ENCODE measurements at regions not wholly inside any gene's neighbourhood (a gene's known extent, or its start where the extent isn't known, plus 50 kb on each side); places are given as distances from the start of the nearest gene placed in this dataset.

DNA sequence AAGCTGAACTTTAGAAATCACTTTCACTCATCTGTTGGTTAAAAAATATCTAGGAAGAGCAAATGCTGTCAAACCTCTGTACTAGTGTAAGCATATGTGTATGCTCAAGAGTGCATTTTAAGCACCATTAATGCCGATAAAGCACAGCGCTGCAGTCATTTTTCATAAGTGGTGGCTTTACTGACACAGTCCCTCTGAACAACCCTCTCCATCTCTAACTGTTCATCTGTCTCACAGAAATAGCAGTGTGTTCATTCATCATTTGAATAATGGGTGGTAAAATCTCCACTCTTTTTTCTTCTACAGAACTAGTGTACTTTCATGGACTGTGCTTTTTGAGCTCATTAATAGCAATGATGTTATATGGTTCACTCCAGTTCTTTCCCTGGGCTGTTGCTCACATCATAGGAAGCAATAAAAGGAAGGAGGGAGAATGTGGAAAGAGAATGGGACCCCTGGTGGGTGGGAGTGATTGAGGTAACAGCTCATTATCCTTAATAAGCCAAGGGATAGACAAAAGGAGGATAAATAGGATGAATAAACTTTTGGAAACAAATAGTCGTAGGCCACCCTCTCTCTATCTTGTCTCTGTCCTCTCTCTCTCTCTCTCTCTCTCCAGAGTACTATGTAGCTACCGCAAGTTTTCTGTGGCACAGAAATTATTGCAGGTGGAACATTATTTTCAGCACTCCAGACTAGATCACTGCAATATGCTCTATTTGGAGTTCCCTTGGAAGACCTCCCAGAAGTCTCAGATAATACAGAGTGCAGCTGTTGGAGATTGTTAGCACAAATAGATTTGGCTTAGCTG is 117.9 kb upstream of the PRDM9 start:
- H3K4me3 ChIP-seq (ENCODE audit: low read depth, low read length), result no peak overlapping the region
- H2AFZ ChIP-seq, result no peak overlapping the region

DNA sequence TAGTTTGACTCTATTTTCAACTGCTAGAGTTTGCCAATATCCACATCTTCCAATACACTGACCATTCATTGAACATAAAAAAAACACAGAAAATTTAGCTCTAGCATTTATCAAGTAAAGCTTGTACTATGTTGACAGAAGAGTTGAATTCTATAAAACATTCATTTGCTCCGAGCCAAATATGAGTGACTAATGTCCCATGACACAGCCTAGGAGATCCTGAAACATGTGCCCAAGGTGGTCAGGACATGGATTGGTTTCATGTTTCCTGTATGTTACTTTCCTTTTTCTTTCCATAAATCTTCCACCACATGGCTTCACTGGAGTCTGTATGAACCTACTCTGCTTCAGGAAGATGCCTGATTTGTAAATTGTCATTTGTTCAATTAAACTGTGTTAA is 122.4 kb upstream of the PRDM9 start:
- H3K4me3 ChIP-seq (ENCODE audit: low read depth, low read length), result no peak overlapping the region
- no peaks in the 10 kb centered on the region for H3K27me3 ChIP-seq (ENCODE audit: control insufficient read depth, insufficient read depth, low read length)
- no peaks in the 10 kb centered on the region for H3K79me2 ChIP-seq
- no peaks in the 10 kb centered on the region for H3K4me1 ChIP-seq
- H3K27ac ChIP-seq, result no peak overlapping the region
- TF ChIP-seq CTCF (IDR thresholded peaks at IDR 0.05), result no peak
- no peaks in the 10 kb centered on the region for H3K36me3 ChIP-seq (ENCODE audit: control insufficient read depth, insufficient read depth, low read length)
- no peaks in the 10 kb centered on the region for H3K9me3 ChIP-seq (ENCODE audit: control insufficient read depth, low read length)
- H3K4me2 ChIP-seq (ENCODE audit: low read length), result no peak overlapping the region
- no peak overlapping the region for H3K9ac ChIP-seq
- H2AFZ ChIP-seq, result no peak overlapping the region

More for the DNA sequence above, 117.9 kb upstream of the PRDM9 start:
- Histone ChIP-seq H3K4me1 (no peaks in the 10 kb centered on the region), H3K27ac (no peak overlapping the region), H3K4me2 (ENCODE audit: low read length) (no peak overlapping the region), H3K9me3 (ENCODE audit: control insufficient read depth, low read length) (no peaks in the 10 kb centered on the region), H3K79me2 (no peaks in the 10 kb centered on the region), H3K36me3 (ENCODE audit: control insufficient read depth, insufficient read depth, low read length) (no peaks in the 10 kb centered on the region), H3K27me3 (ENCODE audit: control insufficient read depth, insufficient read depth, low read length) (no peaks in the 10 kb centered on the region), H3K9ac (no peak overlapping the region)
- TF ChIP-seq CTCF (IDR thresholded peaks at IDR 0.05), result no peak

DNA sequence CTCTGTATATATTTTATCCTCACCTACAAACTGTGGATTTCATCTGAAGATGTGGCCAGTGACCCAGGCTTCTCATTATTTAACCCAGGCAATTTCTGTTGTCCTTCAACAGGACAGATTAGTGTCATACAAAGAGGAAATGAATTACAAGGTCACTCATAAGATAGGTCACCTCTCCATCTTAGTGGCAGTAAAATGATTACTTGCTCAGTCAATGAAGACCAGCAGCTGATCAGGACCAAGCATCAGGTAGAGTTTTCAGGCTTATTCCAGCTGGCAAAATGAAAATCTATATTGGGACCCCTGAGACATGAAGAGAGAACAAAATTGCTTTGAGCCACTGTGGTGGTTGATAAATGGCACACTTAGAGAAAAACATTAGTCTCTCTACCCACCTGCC is 135.2 kb upstream of the PRDM9 start:
- Histone ChIP-seq H3K9ac (no peak overlapping the region), H3K36me3 (ENCODE audit: control insufficient read depth, insufficient read depth, low read length) (no peaks in the 10 kb centered on the region), H3K4me1 (no peaks in the 10 kb centered on the region), H3K27ac (no peak overlapping the region), H3K27me3 (ENCODE audit: control insufficient read depth, insufficient read depth, low read length) (no peaks in the 10 kb centered on the region), H2AFZ (no peak overlapping the region), H3K79me2 (no peaks in the 10 kb centered on the region), H3K4me2 (ENCODE audit: low read length) (no peak overlapping the region), H3K4me3 (ENCODE audit: low read depth, low read length) (no peak overlapping the region), H3K9me3 (ENCODE audit: control insufficient read depth, low read length) (no peaks in the 10 kb centered on the region)
- no peak for TF ChIP-seq CTCF (IDR thresholded peaks at IDR 0.05)

- no peaks in the 10 kb centered on the region for H3K4me1 ChIP-seq
- no peaks in the 10 kb centered on the region for H3K79me2 ChIP-seq
- TF ChIP-seq CTCF (IDR thresholded peaks at IDR 0.05), result no peak
- H3K36me3 ChIP-seq (ENCODE audit: control insufficient read depth, insufficient read depth, low read length), result no peaks in the 10 kb centered on the region
- H3K27me3 ChIP-seq (ENCODE audit: control insufficient read depth, insufficient read depth, low read length), result no peaks in the 10 kb centered on the region
- no peak overlapping the region for H3K4me3 ChIP-seq (ENCODE audit: low read depth, low read length)
- H3K9me3 ChIP-seq (ENCODE audit: control insufficient read depth, low read length), result no peaks in the 10 kb centered on the region
- H3K4me2 ChIP-seq (ENCODE audit: low read length), result no peak overlapping the region
- H2AFZ ChIP-seq, result no peak overlapping the region
- H3K27ac ChIP-seq, result no peak overlapping the region
- no peak overlapping the region for H3K9ac ChIP-seq
Measured at GRCh38 chr5:23368393-23368792, 139.0 kb upstream of the PRDM9 start.

DNA sequence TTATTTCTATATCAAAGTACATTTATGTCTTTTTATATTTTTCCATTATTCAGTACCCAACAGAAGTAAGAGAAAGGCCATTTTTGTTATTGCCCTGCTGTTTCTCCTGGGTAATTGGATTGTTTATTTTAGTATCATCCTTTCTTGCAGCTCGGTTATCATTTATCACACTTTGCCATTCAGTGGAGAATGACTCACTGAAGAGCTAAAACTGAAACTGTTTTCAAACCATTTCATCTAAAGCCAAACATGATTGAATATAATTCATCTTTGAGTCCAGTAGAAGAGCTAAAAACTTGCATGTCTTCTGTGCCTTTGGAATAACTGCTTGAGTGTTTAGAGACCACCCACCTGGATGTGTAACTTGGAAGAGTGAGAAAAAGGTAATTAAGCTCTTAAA is 139.5 kb upstream of the PRDM9 start:
- Histone ChIP-seq H3K9ac (no peak overlapping the region), H3K9me3 (ENCODE audit: control insufficient read depth, low read length) (no peaks in the 10 kb centered on the region), H3K36me3 (ENCODE audit: control insufficient read depth, insufficient read depth, low read length) (no peaks in the 10 kb centered on the region), H3K79me2 (no peaks in the 10 kb centered on the region), H3K27ac (no peak overlapping the region), H3K4me3 (ENCODE audit: low read depth, low read length) (no peak overlapping the region), H3K27me3 (ENCODE audit: control insufficient read depth, insufficient read depth, low read length) (no peaks in the 10 kb centered on the region), H3K4me2 (ENCODE audit: low read length) (no peak overlapping the region), H3K4me1 (no peaks in the 10 kb centered on the region), H2AFZ (no peak overlapping the region)
- no peak for TF ChIP-seq CTCF (IDR thresholded peaks at IDR 0.05)
